KMS-11 (cell line): ENCODE measurements at regions not wholly inside any gene's neighbourhood (a gene's known extent, or its start where the extent isn't known, plus 50 kb on each side); places are given as distances from the start of the nearest gene placed in this dataset.

Experiments used
- H2AFZ ChIP-seq: fragments of 200-600 bp; sonication (generic); 2 replicates; pipeline ENCODE4 v1.6.1; 2016; ENCODE audit warnings: antibody characterized with exemption, mixed run types, low read depth
- H3K27ac ChIP-seq: fragments of 200-600 bp; sonication (generic); 2 replicates; pipeline ENCODE4 v1.6.1; 2016; ENCODE audit warnings: mild to moderate bottlenecking, mixed run types
- H3K27me3 ChIP-seq: fragments of 200-600 bp; sonication (generic); 2 replicates; pipeline ENCODE4 v1.6.1; 2017; ENCODE audit warnings: mild to moderate bottlenecking, low read depth, mixed run types, moderate library complexity; ENCODE audit not compliant: insufficient read depth
- H3K36me3 ChIP-seq: fragments of 200-600 bp; sonication (generic); 2 replicates; pipeline ENCODE4 v1.6.1; 2017; ENCODE audit warnings: mild to moderate bottlenecking, mixed run types; ENCODE audit not compliant: insufficient read depth
- H3K4me1 ChIP-seq: fragments of 200-600 bp; sonication (generic); 2 replicates; pipeline ENCODE4 v1.6.1; 2016; ENCODE audit warnings: mild to moderate bottlenecking, low read depth, mixed run types; ENCODE audit not compliant: poor library complexity, severe bottlenecking
- H3K4me2 ChIP-seq: fragments of 200-600 bp; sonication (generic); 2 replicates; pipeline ENCODE4 v1.7.0; 2016; ENCODE audit warnings: mild to moderate bottlenecking, mixed run types
- H3K4me3 ChIP-seq: fragments of 200-600 bp; sonication (generic); IDR thresholded peaks from 2 replicates; pipeline ENCODE4 v1.6.1; 2017; ENCODE audit warnings: low read depth, low read length, mixed read lengths; ENCODE audit not compliant: insufficient read depth
- H3K79me2 ChIP-seq: fragments of 200-600 bp; sonication (generic); 2 replicates; pipeline ENCODE4 v1.6.1; 2016; ENCODE audit warnings: low read depth, mixed run types; ENCODE audit not compliant: insufficient read depth
- H3K9ac ChIP-seq: fragments of 200-600 bp; sonication (generic); 2 replicates; pipeline ENCODE4 v1.6.1; 2016; ENCODE audit warnings: mild to moderate bottlenecking, mixed run types
- H4K20me1 ChIP-seq: fragments of 200-600 bp; sonication (generic); 2 replicates; pipeline ENCODE4 v1.6.1; 2016; ENCODE audit warnings: mild to moderate bottlenecking, mixed run types; ENCODE audit not compliant: insufficient read depth
- TF ChIP-seq, protein P1 (sequence below): fragments of 200-600 bp; sonication (generic); conservative IDR thresholded peaks from 2 replicates; pipeline ENCODE4 v1.6.1; 2017; ENCODE audit warnings: low read depth, mild to moderate bottlenecking, antibody characterized with exemption, low read length, moderate library complexity, mixed read lengths

DNA sequence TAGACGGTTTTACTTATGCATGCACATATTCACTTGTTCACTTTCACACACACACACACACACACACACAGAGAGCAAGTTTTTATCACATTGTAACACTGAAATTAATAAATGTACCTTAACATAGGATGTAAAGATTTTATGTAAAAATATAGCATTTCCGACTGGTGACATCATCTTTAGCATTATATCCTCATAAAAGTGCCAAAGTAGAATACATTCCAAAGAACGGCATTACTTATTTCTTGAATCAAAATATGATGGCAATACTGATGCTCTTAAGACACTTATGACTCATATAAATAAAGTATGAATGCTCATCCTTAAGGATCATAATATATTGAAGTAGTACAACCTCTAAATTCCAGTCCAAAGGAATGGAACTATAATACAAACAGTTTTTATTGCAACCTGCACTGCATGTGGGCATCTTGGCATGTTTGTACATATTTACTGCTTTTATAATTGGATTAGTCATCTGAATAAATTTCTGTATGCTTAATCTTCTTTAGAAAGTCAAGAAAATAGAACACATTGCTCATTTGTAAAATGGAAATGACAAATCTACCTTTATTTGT lies 290.0 kb upstream of the SEMA3A start:
- Histone ChIP-seq H2AFZ (no peak overlapping the region), H3K27ac (no peak overlapping the region), H3K79me2 (no peaks in the 10 kb centered on the region), H4K20me1 (no peaks in the 10 kb centered on the region), H3K4me1 (no peaks in the 10 kb centered on the region), H3K27me3 (no peaks in the 10 kb centered on the region), H3K4me3 (no peak overlapping the region), H3K4me2 (no peak overlapping the region), H3K9ac (no peak overlapping the region), H3K36me3 (no peaks in the 10 kb centered on the region)
- TF ChIP-seq, protein P1, sequence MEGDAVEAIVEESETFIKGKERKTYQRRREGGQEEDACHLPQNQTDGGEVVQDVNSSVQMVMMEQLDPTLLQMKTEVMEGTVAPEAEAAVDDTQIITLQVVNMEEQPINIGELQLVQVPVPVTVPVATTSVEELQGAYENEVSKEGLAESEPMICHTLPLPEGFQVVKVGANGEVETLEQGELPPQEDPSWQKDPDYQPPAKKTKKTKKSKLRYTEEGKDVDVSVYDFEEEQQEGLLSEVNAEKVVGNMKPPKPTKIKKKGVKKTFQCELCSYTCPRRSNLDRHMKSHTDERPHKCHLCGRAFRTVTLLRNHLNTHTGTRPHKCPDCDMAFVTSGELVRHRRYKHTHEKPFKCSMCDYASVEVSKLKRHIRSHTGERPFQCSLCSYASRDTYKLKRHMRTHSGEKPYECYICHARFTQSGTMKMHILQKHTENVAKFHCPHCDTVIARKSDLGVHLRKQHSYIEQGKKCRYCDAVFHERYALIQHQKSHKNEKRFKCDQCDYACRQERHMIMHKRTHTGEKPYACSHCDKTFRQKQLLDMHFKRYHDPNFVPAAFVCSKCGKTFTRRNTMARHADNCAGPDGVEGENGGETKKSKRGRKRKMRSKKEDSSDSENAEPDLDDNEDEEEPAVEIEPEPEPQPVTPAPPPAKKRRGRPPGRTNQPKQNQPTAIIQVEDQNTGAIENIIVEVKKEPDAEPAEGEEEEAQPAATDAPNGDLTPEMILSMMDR: no peak

DNA sequence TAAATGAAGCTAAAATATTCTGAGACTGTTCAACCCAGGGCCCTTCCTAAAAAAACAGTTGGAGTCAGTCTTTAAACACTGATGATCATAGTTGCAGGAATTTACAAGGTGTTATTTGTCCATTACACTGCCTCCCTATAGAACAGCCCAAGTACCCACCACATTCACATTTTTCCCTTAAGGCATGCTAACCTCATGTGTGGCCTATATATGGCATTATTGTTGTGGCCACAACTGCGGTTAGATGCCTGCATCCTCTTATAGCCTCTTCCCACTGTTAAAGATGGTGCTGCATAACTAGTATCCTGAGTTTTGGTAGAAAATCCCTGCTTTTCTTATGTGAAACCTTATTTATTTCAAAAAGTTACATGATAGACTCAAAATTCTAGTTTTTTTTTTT lies 287.9 kb upstream of the SEMA3A start:
- no peaks in the 10 kb centered on the region for H3K36me3 ChIP-seq
- TF ChIP-seq, protein P1: no peak
- no peak overlapping the region for H3K4me2 ChIP-seq
- H3K9ac ChIP-seq: no peak overlapping the region
- H4K20me1 ChIP-seq: no peaks in the 10 kb centered on the region
- H3K27ac ChIP-seq: no peak overlapping the region
- H2AFZ ChIP-seq: no peak overlapping the region
- no peak overlapping the region for H3K4me3 ChIP-seq
- no peaks in the 10 kb centered on the region for H3K4me1 ChIP-seq
- no peaks in the 10 kb centered on the region for H3K79me2 ChIP-seq
- no peaks in the 10 kb centered on the region for H3K27me3 ChIP-seq

DNA sequence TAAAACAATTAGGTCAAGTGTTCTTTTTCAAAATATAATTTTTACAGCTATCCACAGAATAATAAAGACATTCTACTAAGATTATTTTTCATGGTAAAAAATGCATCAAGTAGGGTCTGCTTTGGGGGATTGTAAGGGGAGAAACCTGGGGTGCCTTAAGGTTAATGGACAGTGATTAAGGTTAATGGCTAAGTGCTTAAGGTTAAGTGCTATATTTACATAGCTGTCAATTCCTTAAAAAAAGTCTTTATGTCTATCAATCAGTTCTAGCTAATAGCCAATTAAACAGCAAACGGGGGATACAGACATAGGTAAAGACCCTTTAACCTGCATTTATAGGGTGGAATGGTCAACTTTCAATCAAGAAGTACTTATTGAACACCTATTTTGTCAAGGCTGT lies 284.5 kb upstream of the SEMA3A start:
- no peak overlapping the region for H3K27ac ChIP-seq
- no peaks in the 10 kb centered on the region for H4K20me1 ChIP-seq
- TF ChIP-seq, protein P1: no peak
- no peaks in the 10 kb centered on the region for H3K79me2 ChIP-seq
- H3K4me2 ChIP-seq: no peak overlapping the region
- H3K4me1 ChIP-seq: no peaks in the 10 kb centered on the region
- H2AFZ ChIP-seq: no peak overlapping the region
- no peaks in the 10 kb centered on the region for H3K27me3 ChIP-seq
- no peak overlapping the region for H3K4me3 ChIP-seq
- no peak overlapping the region for H3K9ac ChIP-seq
- no peaks in the 10 kb centered on the region for H3K36me3 ChIP-seq

DNA sequence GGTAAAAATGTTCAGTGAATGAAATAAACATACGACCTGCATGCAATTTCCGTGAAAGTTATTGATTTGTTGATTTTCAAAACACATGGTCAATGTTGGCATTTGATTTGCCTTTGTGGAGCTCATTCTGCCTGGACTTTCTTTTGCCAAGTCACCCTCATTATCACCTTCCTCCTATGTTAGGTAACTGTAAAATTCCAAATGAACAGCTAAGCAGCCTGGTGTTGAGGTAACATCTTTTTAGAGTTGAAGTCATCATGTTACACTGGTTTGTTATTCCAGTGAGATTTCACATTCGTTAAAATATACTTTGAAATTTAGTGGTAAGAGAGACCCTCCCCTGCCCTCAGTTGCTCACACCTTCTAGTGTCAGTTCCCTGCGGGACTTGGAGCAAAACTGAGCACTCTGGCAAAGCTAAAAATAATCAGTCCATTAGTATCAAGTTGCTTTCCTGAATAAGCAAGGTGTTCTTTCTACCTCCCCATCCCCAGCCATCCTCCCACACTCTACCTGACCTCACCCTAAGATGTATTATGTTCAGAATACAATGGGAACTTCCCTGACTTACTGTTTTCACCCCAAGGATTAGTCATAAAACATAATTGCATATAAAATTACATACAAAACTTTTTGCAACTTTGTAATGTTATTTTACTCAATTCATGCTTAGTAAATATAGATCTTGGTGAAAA lies 283.3 kb upstream of the SEMA3A start:
- Histone ChIP-seq H3K27me3 (no peaks in the 10 kb centered on the region), H3K27ac (no peak overlapping the region), H4K20me1 (no peaks in the 10 kb centered on the region), H3K4me3 (no peak overlapping the region), H3K9ac (no peak overlapping the region), H3K4me2 (no peak overlapping the region), H3K36me3 (no peaks in the 10 kb centered on the region), H2AFZ (no peak overlapping the region), H3K4me1 (no peaks in the 10 kb centered on the region), H3K79me2 (no peaks in the 10 kb centered on the region)
- TF ChIP-seq, protein P1: no peak
